ENCODE measurements at regions not wholly inside any gene's neighbourhood (a gene's known extent, or its start where the extent isn't known, plus 50 kb on each side); places are given as distances from the start of the nearest gene placed in this dataset.

DNA sequence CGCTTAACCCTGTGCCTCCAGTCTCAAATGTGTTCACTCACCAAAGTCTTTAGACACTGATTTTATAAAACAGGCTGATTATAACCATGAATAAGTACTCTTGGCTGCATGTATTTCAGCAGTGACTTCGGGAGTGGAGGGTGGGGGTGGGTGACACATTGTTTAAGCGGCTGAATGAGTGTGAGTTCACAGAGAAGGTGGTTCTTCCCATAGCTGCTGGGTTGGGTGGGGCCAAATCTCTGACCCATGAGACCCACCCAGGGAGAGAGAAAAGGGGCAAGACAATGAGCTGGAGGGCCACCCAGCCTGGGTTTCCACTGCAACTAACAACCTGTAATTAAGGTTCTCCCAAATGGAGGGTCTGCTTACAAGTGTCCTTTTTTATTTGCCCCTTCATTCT lies 96.4 kb downstream of the SYNE3 start:
- TF ChIP-seq FOXM1 (IDR thresholded peaks at IDR 0.05; ENCODE audit: borderline replicate concordance, low read depth) (no peak), RAD21 (IDR thresholded peaks at IDR 0.05; ENCODE audit: low read depth) (no peak), NFIC (IDR thresholded peaks at IDR 0.05) (no peak), CEBPB (IDR thresholded peaks at IDR 0.05) (no peak), TCF12 (IDR thresholded peaks at IDR 0.05; ENCODE audit: low read depth) (no peak), EGR1 (IDR thresholded peaks at IDR 0.05) (no peak), EP300 (IDR thresholded peaks at IDR 0.05; ENCODE audit: borderline replicate concordance) (no peak), ZBTB7A (IDR thresholded peaks at IDR 0.05; ENCODE audit: low read depth) (no peak)

GRCh38 chr14:95419569-95419968 lies 96.9 kb downstream of the SYNE3 start:
- TF ChIP-seq CREB1 (IDR thresholded peaks at IDR 0.05; ENCODE audit: low read depth) (no peak), CEBPB (IDR thresholded peaks at IDR 0.05) (no peak), TCF12 (IDR thresholded peaks at IDR 0.05; ENCODE audit: low read depth) (no peak), RAD21 (IDR thresholded peaks at IDR 0.05; ENCODE audit: low read depth) (no peak), EGR1 (IDR thresholded peaks at IDR 0.05) (no peak), REST (IDR thresholded peaks at IDR 0.05; ENCODE audit: low read depth) (no peak), EP300 (IDR thresholded peaks at IDR 0.05; ENCODE audit: borderline replicate concordance) (no peak), ZBTB7A (IDR thresholded peaks at IDR 0.05; ENCODE audit: low read depth) (no peak), TAF1 (IDR thresholded peaks at IDR 0.05; ENCODE audit: low read depth) (no peak), NFIC (IDR thresholded peaks at IDR 0.05) (no peak), FOXM1 (IDR thresholded peaks at IDR 0.05; ENCODE audit: borderline replicate concordance, low read depth) (no peak), TEAD4 (IDR thresholded peaks at IDR 0.05) (no peak), YY1 (IDR thresholded peaks at IDR 0.05; ENCODE audit: low read depth) (no peak)
- TF ChIP-seq, protein P1, sequence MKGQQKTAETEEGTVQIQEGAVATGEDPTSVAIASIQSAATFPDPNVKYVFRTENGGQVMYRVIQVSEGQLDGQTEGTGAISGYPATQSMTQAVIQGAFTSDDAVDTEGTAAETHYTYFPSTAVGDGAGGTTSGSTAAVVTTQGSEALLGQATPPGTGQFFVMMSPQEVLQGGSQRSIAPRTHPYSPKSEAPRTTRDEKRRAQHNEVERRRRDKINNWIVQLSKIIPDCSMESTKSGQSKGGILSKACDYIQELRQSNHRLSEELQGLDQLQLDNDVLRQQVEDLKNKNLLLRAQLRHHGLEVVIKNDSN (IDR thresholded peaks at IDR 0.05), result no peak
- TF ChIP-seq, protein P2, sequence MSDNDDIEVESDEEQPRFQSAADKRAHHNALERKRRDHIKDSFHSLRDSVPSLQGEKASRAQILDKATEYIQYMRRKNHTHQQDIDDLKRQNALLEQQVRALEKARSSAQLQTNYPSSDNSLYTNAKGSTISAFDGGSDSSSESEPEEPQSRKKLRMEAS (IDR thresholded peaks at IDR 0.05), result no peak

GRCh38 chr14:95418858-95419257 lies 97.6 kb downstream of the SYNE3 start:
- TF ChIP-seq EP300 (IDR thresholded peaks at IDR 0.05; ENCODE audit: borderline replicate concordance), result no peak
- TF ChIP-seq TCF12 (IDR thresholded peaks at IDR 0.05; ENCODE audit: low read depth), result no peak
- TF ChIP-seq ZBTB7A (IDR thresholded peaks at IDR 0.05; ENCODE audit: low read depth), result no peak
- TF ChIP-seq CEBPB (IDR thresholded peaks at IDR 0.05), result no peak
- no peak for TF ChIP-seq TAF1 (IDR thresholded peaks at IDR 0.05; ENCODE audit: low read depth)
- no peak for TF ChIP-seq TEAD4 (IDR thresholded peaks at IDR 0.05)
- TF ChIP-seq RAD21 (IDR thresholded peaks at IDR 0.05; ENCODE audit: low read depth), result no peak
- no peak for TF ChIP-seq FOXM1 (IDR thresholded peaks at IDR 0.05; ENCODE audit: borderline replicate concordance, low read depth)
- no peak for TF ChIP-seq CREB1 (IDR thresholded peaks at IDR 0.05; ENCODE audit: low read depth)
- TF ChIP-seq, protein P1 (IDR thresholded peaks at IDR 0.05), result no peak
- no peak for TF ChIP-seq YY1 (IDR thresholded peaks at IDR 0.05; ENCODE audit: low read depth)
- TF ChIP-seq, protein P2 (IDR thresholded peaks at IDR 0.05), result no peak
- no peak for TF ChIP-seq NFIC (IDR thresholded peaks at IDR 0.05)
- TF ChIP-seq EGR1 (IDR thresholded peaks at IDR 0.05), result no peak
- no peak for TF ChIP-seq REST (IDR thresholded peaks at IDR 0.05; ENCODE audit: low read depth)

- TF ChIP-seq RAD21 (IDR thresholded peaks at IDR 0.05; ENCODE audit: low read depth) (no peak), REST (IDR thresholded peaks at IDR 0.05; ENCODE audit: low read depth) (no peak), EGR1 (IDR thresholded peaks at IDR 0.05) (no peak), TCF12 (IDR thresholded peaks at IDR 0.05; ENCODE audit: low read depth) (no peak)
- TF ChIP-seq, protein P2 (IDR thresholded peaks at IDR 0.05), result no peak
These were observed 97.8 kb upstream of the CLMN start for GRCh38 chr14:95417492-95417891.

Data from Ishikawa (cell line).